ENCODE measurements at regions not wholly inside any gene's neighbourhood (a gene's known extent, or its start where the extent isn't known, plus 50 kb on each side); places are given as distances from the start of the nearest gene placed in this dataset.

GRCh38 chr1:98075626-98076025, 154.8 kb upstream of the DPYD start:
- DNase-seq (ENCODE audit: low read depth in 2 of 2) = no peak

- DNase-seq (ENCODE audit: low read depth in 2 of 2) = no peak
Observed at GRCh38 chr1:98073823-98074222, 153.0 kb upstream of the DPYD start.

GRCh38 chr1:98073106-98073505, 152.3 kb upstream of the DPYD start:
- no peak for DNase-seq (ENCODE audit: low read depth in 2 of 2)

GRCh38 chr1:98072047-98072446, 151.2 kb upstream of the DPYD start:
- no peak for DNase-seq (ENCODE audit: low read depth in 2 of 2)

GRCh38 chr1:98068016-98068415, 147.2 kb upstream of the DPYD start:
- no peak for DNase-seq (ENCODE audit: low read depth in 2 of 2)

GRCh38 chr1:98066911-98067310, 146.1 kb upstream of the DPYD start:
- no peak for DNase-seq (ENCODE audit: low read depth in 2 of 2)

GRCh38 chr1:98059620-98060019, 138.8 kb upstream of the DPYD start:
- no peak for DNase-seq (ENCODE audit: low read depth in 2 of 2)

GRCh38 chr1:98058676-98059075, 137.8 kb upstream of the DPYD start:
- no peak for DNase-seq (ENCODE audit: low read depth in 2 of 2)

- no peak for DNase-seq (ENCODE audit: low read depth in 2 of 2)
Observed at GRCh38 chr1:98057236-98057910, 136.5 kb upstream of the DPYD start.

GRCh38 chr1:98056781-98057180, 135.9 kb upstream of the DPYD start:
- DNase-seq (ENCODE audit: low read depth in 2 of 2) = no peak

GRCh38 chr1:98055457-98055856, 134.6 kb upstream of the DPYD start:
- no peak for DNase-seq (ENCODE audit: low read depth in 2 of 2)

GRCh38 chr1:98054786-98055185, 134.0 kb upstream of the DPYD start:
- no peak for DNase-seq (ENCODE audit: low read depth in 2 of 2)

GRCh38 chr1:98054367-98054701, 133.5 kb upstream of the DPYD start:
- no peak for DNase-seq (ENCODE audit: low read depth in 2 of 2)

- DNase-seq (ENCODE audit: low read depth in 2 of 2) = peak in 1 of 2 experiments; percentile 49
Observed at GRCh38 chr1:98053471-98054366, 132.9 kb upstream of the DPYD start.

- peak; percentile 39 to 64 for DNase-seq (ENCODE audit: low read depth in 2 of 2)
Observed at GRCh38 chr1:98051065-98051675, 130.3 kb upstream of the DPYD start.

- DNase-seq (ENCODE audit: low read depth in 2 of 2) = no peak
Observed at GRCh38 chr1:98049370-98050135, 128.7 kb upstream of the DPYD start.

- no peak for DNase-seq (ENCODE audit: low read depth in 2 of 2)
Observed at GRCh38 chr1:98048751-98049325, 128.0 kb upstream of the DPYD start.

- DNase-seq (ENCODE audit: low read depth in 2 of 2) = peak; percentile 35 to 66
Observed at GRCh38 chr1:98048244-98048643, 127.4 kb upstream of the DPYD start.

GRCh38 chr1:98047171-98047570, 126.3 kb upstream of the DPYD start:
- DNase-seq (ENCODE audit: low read depth in 2 of 2) = no peak

GRCh38 chr1:98045767-98046641, 125.2 kb upstream of the DPYD start:
- DNase-seq (ENCODE audit: low read depth in 2 of 2) = no peak

Measured in stimulated activated CD4-positive, alpha-beta T cell treated with anti-CD3 and anti-CD28 coated beads, Interleukin-12 subunit alpha, Interleukin-12 subunit beta, amount 100 ng/mL, for 24 hours (primary cell).